ENCODE measurements at regions not wholly inside any gene's neighbourhood (a gene's known extent, or its start where the extent isn't known, plus 50 kb on each side); places are given as distances from the start of the nearest gene placed in this dataset.

DNA sequence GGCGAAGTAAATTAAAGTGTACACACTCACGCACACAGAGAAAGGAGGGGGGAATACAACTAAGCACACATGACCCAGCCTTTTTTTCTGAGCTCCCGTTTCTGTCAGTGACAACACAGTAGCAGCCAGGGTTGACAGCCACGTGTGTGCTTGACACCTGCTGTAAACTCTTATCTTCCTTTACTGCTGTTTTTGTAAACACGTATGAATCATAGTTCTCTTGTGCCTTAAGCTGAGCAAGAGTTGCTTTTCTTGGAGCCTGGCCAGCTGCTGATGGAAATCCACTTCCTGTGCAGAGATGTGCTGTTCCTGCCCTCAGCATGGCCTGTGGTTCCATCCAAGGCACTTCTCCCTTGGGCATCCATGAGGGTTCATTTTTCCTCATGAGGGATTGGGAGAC, 561.9 kb downstream of the GALR1 start:
- DNase-seq (ENCODE audit: insufficient read length, low spot score): no peak

DNA sequence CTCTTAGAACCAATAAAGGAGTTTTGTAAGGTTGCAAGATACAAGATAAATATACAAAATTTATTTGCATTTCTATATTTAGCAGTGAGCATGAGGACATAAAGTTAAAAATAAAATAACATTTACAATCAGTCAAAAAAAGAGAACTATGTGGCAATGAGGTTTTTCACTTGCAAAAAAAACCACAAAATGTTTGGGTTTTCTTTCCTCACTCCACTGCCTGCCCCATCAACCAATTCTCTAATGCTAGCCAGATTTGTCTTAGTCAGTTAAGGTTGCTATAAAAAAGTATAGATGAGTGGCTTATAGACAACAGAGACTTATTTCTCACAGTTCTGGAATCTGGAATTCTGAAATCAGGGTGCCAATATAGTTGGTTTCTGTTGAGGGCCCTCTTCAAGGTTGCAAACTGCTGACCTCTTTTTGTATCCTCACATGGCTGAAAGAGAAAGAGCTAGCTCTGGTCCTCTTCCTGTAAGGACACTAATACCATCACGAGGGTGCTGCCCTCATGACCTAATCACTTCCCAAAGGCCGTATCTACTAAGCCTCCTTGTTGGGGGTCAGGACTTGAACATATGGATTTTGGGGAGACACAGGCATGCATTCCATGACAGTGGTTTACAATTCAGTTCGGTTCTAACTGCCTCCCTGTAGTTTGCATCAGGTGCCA, 566.2 kb downstream of the GALR1 start:
- no peak for DNase-seq (ENCODE audit: insufficient read length, low spot score)
- no peak for FAIRE-seq

More for the DNA sequence above, 561.9 kb downstream of the GALR1 start:
- no peak for FAIRE-seq

DNA sequence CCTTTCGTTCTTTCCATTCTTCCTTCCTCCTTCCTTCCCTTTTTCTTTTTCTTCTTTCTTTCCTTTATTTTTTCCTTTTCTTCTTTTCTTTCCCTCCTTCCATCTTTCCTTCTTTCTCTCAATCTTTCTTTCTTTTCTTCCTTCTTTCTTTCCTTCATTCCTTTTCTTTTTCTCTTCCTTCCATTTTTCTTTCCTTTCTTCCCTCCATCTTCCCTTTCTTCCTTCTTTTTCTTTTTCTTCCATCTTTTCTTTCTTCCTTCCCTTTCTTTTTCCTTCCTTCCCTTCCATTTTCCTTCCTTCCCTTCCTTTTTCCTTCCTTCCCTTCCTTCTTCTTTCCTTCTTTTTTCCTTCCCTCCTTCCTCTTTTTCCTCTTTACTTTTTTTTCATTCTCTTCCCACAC, 568.7 kb downstream of the GALR1 start:
- DNase-seq (ENCODE audit: insufficient read length, low spot score) (no peak), FAIRE-seq (no peak)

DNA sequence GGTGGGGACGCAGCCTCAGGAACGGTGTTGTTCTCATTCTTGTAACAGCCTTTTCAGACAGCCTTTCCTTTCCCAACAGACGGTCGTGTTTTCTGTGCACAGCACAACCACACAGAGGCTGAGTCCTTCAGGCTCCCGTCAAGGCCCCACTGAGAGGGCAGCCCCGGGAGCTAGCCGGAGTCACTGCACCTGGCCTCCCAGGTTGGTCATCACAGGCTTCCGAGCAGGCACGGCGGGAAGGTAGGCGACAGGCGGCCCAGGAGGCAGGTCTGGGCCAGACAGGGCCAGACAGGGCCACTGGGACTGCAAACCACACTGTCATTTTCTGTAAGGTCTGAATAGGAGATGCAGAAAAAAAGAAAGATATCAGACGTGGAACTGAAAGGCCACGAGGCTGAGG, 570.8 kb downstream of the GALR1 start:
- DNase-seq (ENCODE audit: insufficient read length, low spot score): no peak
- FAIRE-seq: no peak

DNA sequence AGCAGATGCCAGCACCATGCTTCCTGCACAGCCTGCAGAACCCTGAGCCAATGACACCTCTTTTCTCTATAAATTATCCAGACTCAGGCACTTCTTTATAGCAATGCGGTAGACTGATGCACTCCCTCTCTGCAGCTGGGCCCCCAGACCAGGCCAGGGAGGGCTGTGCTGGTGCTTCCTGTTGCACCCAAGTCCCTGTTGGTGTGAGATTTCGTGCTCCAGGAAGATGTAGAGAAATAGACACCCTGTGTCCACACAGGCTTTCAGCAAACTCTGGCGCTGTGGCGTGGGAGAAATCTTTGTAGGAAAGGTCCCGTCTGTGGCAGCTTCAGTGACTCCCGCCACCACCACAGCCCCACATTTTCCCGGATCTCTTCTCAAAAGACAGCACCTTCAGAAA, 572.2 kb downstream of the GALR1 start:
- no peak for DNase-seq (ENCODE audit: insufficient read length, low spot score)

DNA sequence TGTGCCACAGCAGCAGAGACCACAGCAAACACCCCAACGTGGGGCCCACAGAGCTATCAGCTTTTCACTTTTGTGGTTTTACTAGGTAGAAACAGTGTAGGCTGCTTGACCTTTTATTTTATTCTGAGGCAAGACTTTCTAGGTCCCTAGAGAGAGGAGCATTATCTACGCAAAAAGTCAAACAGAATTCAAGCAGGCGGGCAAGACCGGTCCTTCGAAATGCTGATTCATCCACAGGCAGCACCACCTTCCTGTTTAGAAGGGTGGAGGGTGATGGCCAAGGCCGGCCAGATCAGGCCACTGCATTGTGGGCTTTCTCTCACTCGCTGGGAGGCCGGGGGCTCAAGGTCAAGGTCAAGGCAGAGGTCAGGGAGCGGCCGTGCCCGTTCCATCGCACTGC, 573.0 kb downstream of the GALR1 start:
- no peak for FAIRE-seq
- DNase-seq (ENCODE audit: insufficient read length, low spot score): no peak

More for the DNA sequence above, 572.2 kb downstream of the GALR1 start:
- FAIRE-seq: no peak

DNA sequence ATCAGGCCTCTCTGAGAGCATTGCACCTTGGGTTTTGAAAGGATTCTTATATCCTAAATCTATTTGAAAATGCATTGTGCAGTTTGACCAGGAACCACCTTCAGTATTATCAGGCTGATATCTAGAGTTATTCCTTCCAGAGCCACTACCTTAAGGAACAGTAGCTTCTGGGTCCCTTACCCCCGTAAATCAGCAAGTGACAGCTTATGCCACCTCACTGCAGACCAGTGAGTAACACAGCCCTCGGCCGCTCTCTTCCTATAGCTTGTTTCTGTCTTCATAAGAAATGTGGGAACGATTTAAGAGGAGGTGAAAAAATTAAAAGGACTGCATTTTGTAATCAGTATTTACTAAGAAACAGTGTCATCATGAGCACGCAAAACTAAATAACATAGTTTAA, 584.2 kb downstream of the GALR1 start:
- no peak for FAIRE-seq

DNA sequence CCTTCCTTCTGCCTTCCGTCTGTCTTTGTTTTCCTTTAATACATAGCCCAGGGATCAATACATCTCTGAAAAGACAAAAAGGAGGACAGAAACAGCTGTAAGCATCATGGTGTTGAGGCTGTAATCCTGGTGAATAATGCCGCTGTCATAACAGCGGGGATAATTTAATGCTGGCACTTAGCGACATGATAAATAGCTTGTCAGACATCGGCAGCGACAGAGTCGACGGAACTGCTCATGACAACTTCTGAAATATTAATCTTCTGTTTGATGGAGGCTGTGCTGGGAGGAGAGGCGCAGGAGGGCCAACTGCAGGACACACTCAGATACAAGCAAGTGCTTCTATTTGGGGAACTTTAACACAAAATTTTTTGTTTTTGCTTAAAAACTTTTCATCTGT, 602.2 kb downstream of the GALR1 start:
- DNase-seq (ENCODE audit: insufficient read length, low spot score): no peak
- no peak for FAIRE-seq

More for the DNA sequence above, 584.2 kb downstream of the GALR1 start:
- DNase-seq (ENCODE audit: insufficient read length, low spot score): no peak

DNA sequence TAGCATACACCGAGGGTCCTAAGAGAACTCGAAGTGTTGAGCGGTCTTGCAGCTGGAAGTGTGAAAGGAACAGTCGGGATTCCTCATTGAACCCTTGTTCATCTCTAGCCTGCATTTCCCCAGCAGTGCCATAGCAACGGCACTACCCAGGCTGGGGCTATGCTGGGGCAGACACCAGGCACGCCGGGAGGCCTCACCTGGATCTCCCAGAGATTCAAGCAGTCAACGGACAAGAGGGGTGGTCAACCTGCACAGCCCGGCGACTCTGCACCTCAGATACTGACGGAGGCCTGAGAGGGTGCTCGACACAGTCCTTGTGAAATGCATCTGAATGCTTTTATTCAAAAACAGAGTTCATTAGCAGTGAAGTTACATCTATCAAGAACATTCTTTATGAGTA, 604.2 kb downstream of the GALR1 start:
- DNase-seq (ENCODE audit: insufficient read length, low spot score): no peak
- no peak for FAIRE-seq

DNA sequence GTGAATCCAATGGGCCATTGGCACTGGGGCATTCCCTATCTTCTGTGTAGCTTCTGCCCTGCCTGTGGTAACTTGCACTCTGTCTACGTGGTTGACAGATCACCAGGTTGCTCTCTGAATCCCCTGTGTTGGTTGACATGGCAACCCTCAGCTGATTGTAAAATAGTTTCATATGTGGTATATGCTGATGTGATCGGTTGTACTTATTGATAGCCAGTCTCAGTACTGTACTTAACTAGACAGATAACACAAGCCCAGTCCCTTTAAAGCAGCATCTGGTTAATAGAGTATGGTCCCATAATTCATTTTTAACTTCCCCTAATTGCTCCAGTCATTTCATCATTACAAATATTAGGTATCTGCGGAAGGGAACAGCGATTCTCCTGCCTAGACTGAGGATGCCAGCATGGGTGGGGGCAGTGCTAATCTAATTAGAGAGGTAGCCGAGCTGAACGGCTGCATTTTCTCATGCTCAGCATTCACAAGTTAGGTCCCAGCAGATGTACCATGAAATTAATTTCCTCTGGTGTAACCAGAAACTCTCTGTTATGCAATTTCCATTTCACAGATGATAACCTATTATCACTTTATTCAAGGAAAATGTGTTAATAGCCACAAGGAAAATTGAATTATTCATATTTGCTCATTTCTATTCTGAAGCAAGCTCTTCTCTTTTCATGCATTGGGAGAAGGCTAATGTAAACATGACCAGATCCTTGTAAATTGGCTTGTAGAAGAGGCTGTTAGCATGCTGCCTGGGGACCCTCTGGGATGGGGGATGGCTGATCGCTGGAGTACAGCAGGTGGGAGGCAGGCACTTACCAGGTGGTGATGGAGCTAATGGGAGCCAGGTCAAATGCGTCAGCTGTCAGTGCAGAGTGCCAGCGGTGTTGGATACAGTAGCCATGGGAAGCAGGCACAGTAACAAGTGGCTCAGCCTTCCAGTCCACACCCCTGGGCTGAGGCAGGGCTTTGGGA, 608.3 kb downstream of the GALR1 start:
- DNase-seq (ENCODE audit: insufficient read length, low spot score) (no peak), FAIRE-seq (no peak)

DNA sequence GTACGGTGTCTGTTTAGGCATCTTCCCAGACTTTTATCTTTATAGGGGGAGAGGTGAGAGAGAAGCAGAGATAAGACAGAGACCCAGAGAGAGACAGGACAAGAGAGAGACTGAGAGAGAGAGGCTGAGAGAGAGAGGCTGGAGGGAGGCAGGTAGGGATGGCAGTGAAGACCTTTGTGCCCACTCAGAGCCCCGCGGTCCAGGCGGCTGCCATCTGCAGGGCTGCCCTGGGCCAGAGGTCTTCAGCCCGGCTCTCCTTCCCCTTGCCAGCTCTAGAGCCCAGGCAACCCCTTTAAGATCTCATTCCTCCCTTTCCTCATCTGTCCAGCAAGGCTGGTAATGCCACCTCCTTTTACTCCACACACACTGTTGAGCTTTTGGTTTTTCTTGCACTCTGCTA, 610.0 kb downstream of the GALR1 start:
- no peak for DNase-seq (ENCODE audit: insufficient read length, low spot score)
- FAIRE-seq: no peak

DNA sequence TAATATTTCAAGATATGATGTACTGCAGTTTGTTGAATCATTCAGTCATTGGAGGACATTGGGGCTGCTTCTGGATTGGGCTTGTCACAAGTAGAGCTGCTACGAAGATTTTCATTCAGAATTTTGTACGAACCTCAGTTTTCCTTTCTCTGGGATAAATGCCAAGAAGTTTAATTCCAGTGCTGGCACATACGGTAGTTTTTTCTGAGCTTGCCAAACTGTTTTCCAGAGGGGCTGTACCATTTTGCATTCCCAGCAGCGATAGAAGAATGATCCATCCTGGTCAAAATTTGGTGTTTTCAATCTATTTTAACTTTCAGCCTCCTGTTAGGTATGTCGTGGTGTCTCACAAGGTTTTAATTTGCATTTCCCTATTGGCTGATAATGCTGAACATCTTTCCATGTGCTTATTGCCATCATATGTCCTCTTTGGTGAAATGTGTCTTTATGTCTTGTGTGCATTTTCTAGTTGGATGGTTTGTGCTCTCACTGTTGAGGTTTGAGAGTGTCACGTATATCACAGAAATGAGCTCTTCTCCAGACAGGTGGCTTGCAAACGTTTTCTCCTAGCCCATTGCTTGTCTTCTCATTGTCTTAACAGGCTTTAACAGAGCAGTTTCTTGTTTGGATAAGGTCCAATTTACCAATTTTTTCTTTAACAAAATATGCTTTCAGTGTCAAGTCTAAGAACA, 612.6 kb downstream of the GALR1 start:
- FAIRE-seq (no peak), DNase-seq (ENCODE audit: insufficient read length, low spot score) (no peak)

DNA sequence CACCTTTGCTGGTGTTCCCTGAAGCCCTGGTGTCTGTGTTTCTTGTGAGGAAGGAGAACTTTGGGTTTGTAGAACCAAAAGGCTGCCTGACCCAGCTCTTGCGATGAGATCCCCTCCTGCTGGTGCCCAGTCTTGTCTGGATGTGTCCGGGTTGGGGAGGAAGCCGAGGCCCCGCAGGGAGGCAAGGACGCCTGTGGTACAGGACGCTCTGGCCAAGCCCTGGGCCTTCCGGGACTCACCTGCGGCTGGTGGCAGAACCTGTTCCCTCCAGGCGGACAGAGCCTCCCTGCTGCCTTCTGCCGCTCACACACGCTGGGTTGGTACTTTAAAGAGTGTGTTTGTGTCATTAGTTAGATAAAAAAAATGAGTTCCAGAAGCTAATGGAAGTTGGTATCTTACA, 616.2 kb downstream of the GALR1 start:
- no peak for DNase-seq (ENCODE audit: insufficient read length, low spot score)
- no peak for FAIRE-seq

DNA sequence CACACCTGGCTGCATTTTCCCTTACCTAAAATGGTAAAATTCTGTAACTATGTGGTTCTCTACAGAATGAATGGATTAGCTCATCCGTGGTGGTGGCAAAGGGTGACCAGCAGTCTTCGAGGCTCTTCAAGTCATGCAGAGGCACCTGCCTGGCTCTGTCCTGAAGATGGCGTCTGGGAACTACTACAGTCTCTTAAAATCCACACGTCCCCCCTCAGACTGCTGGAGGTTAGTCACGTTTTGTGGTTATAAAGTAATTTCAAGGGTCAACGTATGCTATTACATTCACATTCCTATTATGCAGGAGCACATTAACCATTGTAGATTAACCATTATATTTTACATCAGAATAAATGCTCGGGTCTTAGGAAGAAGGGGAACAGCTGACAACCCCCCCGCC, 616.7 kb downstream of the GALR1 start:
- FAIRE-seq (no peak), DNase-seq (ENCODE audit: insufficient read length, low spot score) (no peak)

DNA sequence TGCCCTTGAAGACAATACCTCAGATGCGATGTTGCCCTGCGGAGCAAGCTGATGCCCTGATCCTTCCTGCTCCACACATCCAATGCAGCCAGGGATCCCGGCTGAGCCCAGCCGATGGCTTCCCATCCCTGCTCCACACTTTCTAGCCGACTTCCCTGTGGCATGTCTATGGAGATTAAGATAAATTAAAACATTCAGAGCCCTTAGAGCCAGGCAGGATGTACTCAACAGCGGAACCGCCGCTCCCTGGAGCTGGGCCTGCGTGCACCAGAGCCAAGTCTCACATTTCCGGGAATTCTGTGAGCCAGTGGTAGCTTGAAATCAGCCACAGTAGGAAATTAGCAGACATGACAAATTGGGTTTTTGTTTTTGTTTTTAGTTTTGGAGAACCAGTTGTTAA, 620.6 kb downstream of the GALR1 start:
- DNase-seq (ENCODE audit: insufficient read length, low spot score) (no peak), FAIRE-seq (no peak)

DNA sequence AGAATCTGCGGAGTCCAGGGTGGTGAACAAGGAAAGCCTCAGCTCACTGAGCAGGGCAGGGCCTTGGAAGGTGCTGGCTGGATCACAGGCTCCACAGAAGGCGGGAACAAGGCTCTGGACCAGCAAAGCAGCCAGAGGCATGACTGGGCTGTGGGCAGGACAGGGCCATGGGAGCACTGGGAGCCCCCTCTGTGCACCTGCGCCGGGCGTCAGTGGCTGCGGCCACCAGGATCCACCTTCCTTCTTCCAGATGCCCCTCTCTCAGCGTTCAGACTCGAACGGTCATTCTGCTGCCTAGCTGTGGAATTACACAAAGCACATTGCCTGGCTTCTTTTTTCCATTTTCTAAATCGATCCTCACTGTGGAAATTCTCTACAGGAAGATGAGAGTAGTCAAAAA, 621.2 kb downstream of the GALR1 start:
- DNase-seq (ENCODE audit: insufficient read length, low spot score) (no peak), FAIRE-seq (no peak)

DNA sequence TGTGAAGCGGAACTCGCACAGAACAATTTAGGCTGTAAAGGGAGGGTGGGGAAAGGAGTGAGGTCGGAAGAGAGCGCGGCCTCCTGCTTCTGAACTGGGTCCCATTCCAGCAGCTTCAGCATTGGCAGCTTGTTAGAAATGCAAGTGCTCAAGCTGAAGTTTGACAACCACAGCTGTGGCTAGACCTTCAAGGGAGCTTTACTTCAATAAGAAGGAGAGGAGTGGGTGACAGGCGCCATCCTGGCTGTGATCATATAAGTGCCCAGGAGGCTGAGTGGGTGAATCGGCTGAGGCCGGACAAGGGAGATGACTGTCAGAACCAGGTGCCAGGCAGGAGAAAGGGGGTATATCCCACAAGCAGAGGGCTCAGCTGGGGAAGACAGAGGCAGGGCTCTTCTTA, 622.5 kb downstream of the GALR1 start:
- no peak for DNase-seq (ENCODE audit: insufficient read length, low spot score)
- no peak for FAIRE-seq

DNA sequence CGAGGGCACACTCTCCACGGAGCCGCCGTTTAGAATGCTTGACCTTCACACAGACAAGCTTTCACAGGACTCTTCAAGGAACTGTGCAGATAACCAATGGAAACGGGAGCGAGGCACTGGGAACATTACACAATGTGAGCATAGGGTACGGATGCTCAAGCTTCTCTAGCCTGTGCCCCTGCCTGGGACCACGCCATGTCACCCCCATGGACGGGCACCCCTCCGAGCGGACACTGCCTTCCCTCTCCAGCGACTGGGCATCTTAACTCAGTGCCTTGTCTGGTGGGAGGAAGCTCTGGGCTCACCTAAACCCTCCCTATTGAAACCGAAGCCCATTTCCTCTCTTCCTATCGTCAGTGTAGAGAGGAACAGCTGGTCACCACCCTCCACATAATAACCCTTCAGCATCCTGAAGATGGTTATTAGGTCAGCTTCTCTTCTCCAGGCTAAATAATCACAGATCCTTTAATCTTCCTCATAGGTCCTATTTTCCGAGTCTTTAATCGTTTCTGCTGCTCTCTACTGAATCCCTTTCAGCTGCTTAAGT, 626.7 kb downstream of the GALR1 start:
- no peak for FAIRE-seq
- no peak for DNase-seq (ENCODE audit: insufficient read length, low spot score)

DNA sequence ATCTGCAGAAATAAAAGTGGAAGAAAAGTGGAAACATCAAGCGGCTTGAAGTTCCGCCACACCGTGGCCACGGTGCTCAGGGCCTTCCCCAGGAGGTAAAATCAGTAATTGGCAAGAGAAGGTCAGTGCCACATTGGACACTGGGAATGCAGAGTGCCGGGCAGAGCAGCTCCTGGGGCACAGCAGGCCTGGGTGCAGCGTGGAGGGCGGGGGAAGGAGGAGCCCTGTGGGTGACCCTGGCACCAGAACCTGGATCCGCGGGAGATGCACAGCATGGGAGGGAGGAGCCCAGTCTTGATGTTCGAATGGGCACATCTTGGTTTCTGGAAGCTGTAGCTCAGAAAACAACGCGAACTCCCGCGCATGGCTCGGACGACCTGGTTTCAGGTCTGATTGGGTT, 630.2 kb downstream of the GALR1 start:
- FAIRE-seq (no peak), DNase-seq (ENCODE audit: insufficient read length, low spot score) (no peak)

DNA sequence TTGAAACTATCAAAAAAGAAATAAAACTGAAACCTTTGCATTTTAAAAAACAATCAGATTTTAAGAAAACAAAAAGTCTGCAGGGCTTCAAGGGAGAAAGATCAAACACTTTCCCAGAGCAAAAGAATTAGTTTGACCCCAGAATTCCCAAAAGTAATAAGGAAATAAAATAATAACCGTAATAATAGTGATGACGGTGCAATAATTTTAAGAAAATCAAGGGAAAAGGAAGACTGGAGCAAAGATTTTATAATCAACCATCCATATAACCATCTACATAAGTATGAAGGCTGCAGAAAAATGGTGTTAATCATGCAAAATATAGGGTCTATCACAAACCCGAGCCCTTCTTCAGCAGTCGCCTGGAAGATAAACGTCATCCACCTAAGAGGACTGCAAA, 634.8 kb downstream of the GALR1 start:
- FAIRE-seq (no peak), DNase-seq (ENCODE audit: insufficient read length, low spot score) (no peak)

DNA sequence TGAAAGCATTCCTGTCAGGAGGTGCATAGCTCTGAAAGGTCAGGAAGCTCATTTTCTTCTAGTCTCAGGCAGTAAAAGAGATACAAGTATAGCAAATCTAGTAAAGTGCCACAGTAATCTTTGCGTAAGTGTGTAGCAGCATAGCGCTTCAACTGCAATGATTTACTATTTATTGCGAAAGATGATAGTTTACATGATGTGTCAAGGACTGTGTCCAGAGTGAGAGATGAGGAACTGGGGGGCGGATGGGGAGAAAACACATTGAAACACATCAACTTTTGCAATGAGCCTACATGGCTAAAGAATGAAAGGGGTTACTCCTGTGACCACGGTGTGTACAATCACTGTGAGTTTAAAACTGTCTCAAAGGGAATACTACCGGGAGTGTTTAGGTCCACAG, 644.4 kb downstream of the GALR1 start:
- no peak for DNase-seq (ENCODE audit: insufficient read length, low spot score)
- no peak for FAIRE-seq
